ENCODE measurements at regions not wholly inside any gene's neighbourhood (a gene's known extent, or its start where the extent isn't known, plus 50 kb on each side); places are given as distances from the start of the nearest gene placed in this dataset.

- no peak for DNase-seq (ENCODE audit: low read depth)
Observed at GRCh38 chr4:165667969-165668368, 205.1 kb upstream of the TLL1 start.

- no peak for DNase-seq (ENCODE audit: low read depth)
Observed at GRCh38 chr4:165668694-165669093, 204.3 kb upstream of the TLL1 start.

- DNase-seq (ENCODE audit: low read depth): no peak
Observed at GRCh38 chr4:165677081-165677480, 196.0 kb upstream of the TLL1 start.

- no peak for DNase-seq (ENCODE audit: low read depth)
Observed at GRCh38 chr4:165678236-165678935, 194.7 kb upstream of the TLL1 start.

- no peak for DNase-seq (ENCODE audit: low read depth)
Observed at GRCh38 chr4:165678936-165679325, 194.1 kb upstream of the TLL1 start.

GRCh38 chr4:165680821-165681220 is 192.2 kb upstream of the TLL1 start:
- DNase-seq (ENCODE audit: low read depth): no peak

- no peak for DNase-seq (ENCODE audit: low read depth)
Observed at GRCh38 chr4:165682611-165683010, 190.4 kb upstream of the TLL1 start.

GRCh38 chr4:165684177-165684805 is 188.7 kb upstream of the TLL1 start:
- DNase-seq (ENCODE audit: low read depth): peak; percentile 79

- DNase-seq (ENCODE audit: low read depth): no peak
Observed at GRCh38 chr4:165686756-165687155, 186.3 kb upstream of the TLL1 start.

GRCh38 chr4:165689159-165689558 is 183.9 kb upstream of the TLL1 start:
- no peak for DNase-seq (ENCODE audit: low read depth)

GRCh38 chr4:165692082-165692481 is 181.0 kb upstream of the TLL1 start:
- no peak for DNase-seq (ENCODE audit: low read depth)

GRCh38 chr4:165698272-165698671 is 174.8 kb upstream of the TLL1 start:
- no peak for DNase-seq (ENCODE audit: low read depth)

- DNase-seq (ENCODE audit: low read depth): no peak
Observed at GRCh38 chr4:165699055-165699454, 174.0 kb upstream of the TLL1 start.

GRCh38 chr4:165700855-165701254 is 172.2 kb upstream of the TLL1 start:
- DNase-seq (ENCODE audit: low read depth): peak; percentile 10

- DNase-seq (ENCODE audit: low read depth): no peak
Observed at GRCh38 chr4:165707128-165707527, 165.9 kb upstream of the TLL1 start.

GRCh38 chr4:165709516-165709915 is 163.5 kb upstream of the TLL1 start:
- no peak for DNase-seq (ENCODE audit: low read depth)

- DNase-seq (ENCODE audit: low read depth): no peak
Observed at GRCh38 chr4:165709973-165710526, 163.0 kb upstream of the TLL1 start.

- no peak for DNase-seq (ENCODE audit: low read depth)
Observed at GRCh38 chr4:165711436-165711835, 161.6 kb upstream of the TLL1 start.

- DNase-seq (ENCODE audit: low read depth): no peak
Observed at GRCh38 chr4:165711912-165712311, 161.1 kb upstream of the TLL1 start.

- DNase-seq (ENCODE audit: low read depth): no peak
Observed at GRCh38 chr4:165714650-165715049, 158.4 kb upstream of the TLL1 start.

GRCh38 chr4:165715211-165715610 is 157.8 kb upstream of the TLL1 start:
- DNase-seq (ENCODE audit: low read depth): no peak

- DNase-seq (ENCODE audit: low read depth): no peak
Observed at GRCh38 chr4:165715989-165716388, 157.0 kb upstream of the TLL1 start.

- DNase-seq (ENCODE audit: low read depth): no peak
Observed at GRCh38 chr4:165716472-165716871, 156.6 kb upstream of the TLL1 start.
